Ovary (tissue), 7 donors: ENCODE measurements at regions not wholly inside any gene's neighbourhood (a gene's known extent, or its start where the extent isn't known, plus 50 kb on each side); places are given as distances from the start of the nearest gene placed in this dataset.

Source experiments
- DNase-seq, 5 donors: peaks; one replicate each; pipeline ENCODE4 v3.0.0-alpha.2; 2019 to 2020
- H3K27ac ChIP-seq, 2 donors: fragments of 200-600 bp; one replicate each; pipeline versions ENCODE4 v1.5.1 to v1.8.0; 2019 to 2022
- H3K27me3 ChIP-seq: fragments of 200-600 bp; one replicate; pipeline ENCODE4 v1.8.0; 2022
- H3K36me3 ChIP-seq: fragments of 200-600 bp; sonication (generic); one replicate; pipeline ENCODE4 v1.5.1; 2019
- H3K4me1 ChIP-seq: one replicate; pipeline ENCODE4 v1.8.1; 2013; ENCODE audit warnings: mild to moderate bottlenecking, moderate library complexity; ENCODE audit not compliant: insufficient read depth
- H3K4me3 ChIP-seq: fragments of 200-600 bp; sonication (generic); one replicate; pipeline ENCODE4 v1.5.1; 2017
- H3K9me3 ChIP-seq, 2 donors: fragments of 200-600 bp in 1 of 2; sonication (generic) in 1 of 2; one replicate each; pipeline versions ENCODE4 v1.5.1 to v1.8.1; 2013 to 2019; ENCODE audit warnings: mild to moderate bottlenecking in 1 of 2, moderate library complexity in 1 of 2
- EP300 ChIP-seq: sonication (generic); formaldehyde crosslinking; IDR thresholded peaks from one replicate; pipeline ENCODE4 v1.6.1; 2017; ENCODE audit warnings: antibody characterized with exemption
- POLR2A ChIP-seq: fragments of 450-650 bp; IDR thresholded peaks from one replicate; pipeline ENCODE4 v1.6.1; 2017; ENCODE audit warnings: antibody characterized with exemption, mild to moderate bottlenecking, moderate library complexity
- WGBS, 3 donors: extraction: QIAGEN DNeasy Blood & Tissue Kit in 1 of 3; methylation state at CpG; one replicate each; pipeline versions ENCODE4 v1.1.5 to v1.1.7; 2013 to 2017; 5-methylcytosine and 5-hydroxymethylcytosine counted together
- intact Hi-C, 4 donors: fragments of 100-400 bp; cut with DNase I; formaldehyde crosslinking; loops; one replicate each; pipeline versions ENCODE4 v1.11.0 to v1.15.1; 2022 to 2023
- TF ChIP-seq, protein P1 (sequence below), 3 donors: fragments of 450-650 bp in 2 of 3; fragments of 200-600 bp in 1 of 3; IDR thresholded peaks; one replicate each; pipeline versions ENCODE4 v1.5.1 to v1.8.0; 2016 to 2022; ENCODE audit warnings: antibody characterized with exemption in 3 of 3, mild to moderate bottlenecking in 1 of 3
- donor health status: DM: no; HTN: no; CAD: no; lungs with moderate emphysema.
- donor health status: DM: no; HTN: no; CAD: no.
- donor health status: Bipolar disorder and iron deficiency.
- donor health status: DM: no; HTN: no; CAD: no.
- donor health status: DM: yes; HTN: yes; CAD: no.

DNA sequence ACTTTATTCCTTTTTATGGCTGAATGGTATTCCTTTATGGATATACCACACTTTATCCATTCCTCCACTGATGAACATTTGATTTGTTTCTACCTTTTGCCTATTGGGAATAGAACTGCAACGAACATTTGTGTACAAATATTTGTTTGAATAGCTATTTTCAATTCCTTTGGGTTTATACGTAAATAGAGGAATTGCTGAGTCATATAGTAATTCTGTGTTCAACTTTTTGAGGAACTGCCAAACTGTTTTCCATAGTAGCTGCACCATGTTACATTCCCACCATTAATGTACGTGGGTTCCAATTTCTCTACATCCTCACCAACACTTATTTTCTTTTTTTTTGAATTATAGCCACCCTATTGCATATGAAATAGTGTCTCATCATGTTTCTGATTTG, 156.5 kb upstream of the ATP6AP2 start:
- no peaks in the 10 kb centered on the region for H3K4me1 ChIP-seq
- H3K9me3 ChIP-seq = no peaks in the 10 kb centered on the region
- no peaks in the 10 kb centered on the region for H3K27me3 ChIP-seq
- no peaks in the 10 kb centered on the region for H3K36me3 ChIP-seq
- DNase-seq = no peak
- H3K4me3 ChIP-seq = no peak overlapping the region
- intact Hi-C loops = no loop called here
- H3K27ac ChIP-seq = no peak overlapping the region
- WGBS, 3 donors = 78 to 80% (median 79%) methylated on average over 3 of the region's 3 CpGs
- no peak for TF ChIP-seq EP300
- TF ChIP-seq POLR2A = no peak
- TF ChIP-seq, protein P1, sequence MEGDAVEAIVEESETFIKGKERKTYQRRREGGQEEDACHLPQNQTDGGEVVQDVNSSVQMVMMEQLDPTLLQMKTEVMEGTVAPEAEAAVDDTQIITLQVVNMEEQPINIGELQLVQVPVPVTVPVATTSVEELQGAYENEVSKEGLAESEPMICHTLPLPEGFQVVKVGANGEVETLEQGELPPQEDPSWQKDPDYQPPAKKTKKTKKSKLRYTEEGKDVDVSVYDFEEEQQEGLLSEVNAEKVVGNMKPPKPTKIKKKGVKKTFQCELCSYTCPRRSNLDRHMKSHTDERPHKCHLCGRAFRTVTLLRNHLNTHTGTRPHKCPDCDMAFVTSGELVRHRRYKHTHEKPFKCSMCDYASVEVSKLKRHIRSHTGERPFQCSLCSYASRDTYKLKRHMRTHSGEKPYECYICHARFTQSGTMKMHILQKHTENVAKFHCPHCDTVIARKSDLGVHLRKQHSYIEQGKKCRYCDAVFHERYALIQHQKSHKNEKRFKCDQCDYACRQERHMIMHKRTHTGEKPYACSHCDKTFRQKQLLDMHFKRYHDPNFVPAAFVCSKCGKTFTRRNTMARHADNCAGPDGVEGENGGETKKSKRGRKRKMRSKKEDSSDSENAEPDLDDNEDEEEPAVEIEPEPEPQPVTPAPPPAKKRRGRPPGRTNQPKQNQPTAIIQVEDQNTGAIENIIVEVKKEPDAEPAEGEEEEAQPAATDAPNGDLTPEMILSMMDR (IDR thresholded peaks at IDR 0.05) = no peak

DNA sequence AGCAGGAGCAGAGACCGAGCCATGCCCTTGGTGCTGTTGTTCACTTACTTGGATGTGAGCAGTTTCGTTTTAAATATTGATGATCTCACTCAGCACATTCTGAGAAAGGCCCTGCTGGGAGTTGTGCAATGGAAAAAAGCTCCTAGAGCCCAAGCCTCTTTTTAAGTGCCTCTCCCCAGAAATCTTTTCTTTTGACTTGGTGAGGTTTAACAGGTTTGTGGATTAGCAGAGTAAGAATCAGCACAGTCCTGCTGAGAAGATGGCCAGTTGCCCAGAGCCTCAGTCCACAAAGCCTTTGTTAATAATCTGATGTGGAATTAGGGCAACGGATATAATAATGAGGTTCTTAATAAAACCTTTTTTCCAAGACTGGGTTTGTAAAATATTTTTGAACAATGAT, 157.5 kb upstream of the ATP6AP2 start:
- no peak for DNase-seq
- WGBS, 3 donors = 70 to 73% (median 73%) methylated on average over 3 of the region's 3 CpGs
- H3K27me3 ChIP-seq = no peaks in the 10 kb centered on the region
- H3K27ac ChIP-seq = no peak overlapping the region
- no peaks in the 10 kb centered on the region for H3K36me3 ChIP-seq
- no peak overlapping the region for H3K4me3 ChIP-seq
- intact Hi-C loops = no loop called here
- TF ChIP-seq, protein P1 (IDR thresholded peaks at IDR 0.05) = no peak
- TF ChIP-seq EP300 (no peak), POLR2A (no peak)
- no peaks in the 10 kb centered on the region for H3K4me1 ChIP-seq
- H3K9me3 ChIP-seq = no peaks in the 10 kb centered on the region

DNA sequence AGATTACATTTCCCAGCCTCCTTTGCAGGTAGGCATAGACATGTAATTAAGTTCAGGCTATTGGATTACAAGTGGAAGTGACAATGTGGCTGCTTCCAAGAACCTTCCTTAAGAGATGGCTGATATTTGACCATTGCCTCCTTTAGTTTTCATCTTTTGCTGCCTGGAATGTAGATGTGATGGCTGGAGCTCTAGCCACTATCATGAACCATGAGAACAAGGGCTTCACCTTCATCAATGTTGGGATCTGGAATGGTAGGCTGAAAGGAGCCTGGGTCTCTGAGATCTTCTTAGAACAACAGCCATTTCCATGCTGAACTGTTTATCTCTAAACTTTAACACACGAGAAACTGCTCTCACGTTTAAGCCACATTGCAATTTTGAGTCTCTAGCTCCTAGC, 158.7 kb upstream of the ATP6AP2 start:
- H3K27me3 ChIP-seq = no peaks in the 10 kb centered on the region
- no peaks in the 10 kb centered on the region for H3K4me1 ChIP-seq
- TF ChIP-seq, protein P1 (IDR thresholded peaks at IDR 0.05) = no peak
- TF ChIP-seq EP300 (no peak), POLR2A (no peak)
- H3K27ac ChIP-seq = no peak overlapping the region
- H3K9me3 ChIP-seq = no peaks in the 10 kb centered on the region
- no peak for DNase-seq
- no peak overlapping the region for H3K4me3 ChIP-seq
- intact Hi-C loops = no loop called here
- H3K36me3 ChIP-seq = no peaks in the 10 kb centered on the region
- WGBS, 3 donors = 80 to 90% (median 84%) methylated on average over 2 of the region's 2 CpGs

DNA sequence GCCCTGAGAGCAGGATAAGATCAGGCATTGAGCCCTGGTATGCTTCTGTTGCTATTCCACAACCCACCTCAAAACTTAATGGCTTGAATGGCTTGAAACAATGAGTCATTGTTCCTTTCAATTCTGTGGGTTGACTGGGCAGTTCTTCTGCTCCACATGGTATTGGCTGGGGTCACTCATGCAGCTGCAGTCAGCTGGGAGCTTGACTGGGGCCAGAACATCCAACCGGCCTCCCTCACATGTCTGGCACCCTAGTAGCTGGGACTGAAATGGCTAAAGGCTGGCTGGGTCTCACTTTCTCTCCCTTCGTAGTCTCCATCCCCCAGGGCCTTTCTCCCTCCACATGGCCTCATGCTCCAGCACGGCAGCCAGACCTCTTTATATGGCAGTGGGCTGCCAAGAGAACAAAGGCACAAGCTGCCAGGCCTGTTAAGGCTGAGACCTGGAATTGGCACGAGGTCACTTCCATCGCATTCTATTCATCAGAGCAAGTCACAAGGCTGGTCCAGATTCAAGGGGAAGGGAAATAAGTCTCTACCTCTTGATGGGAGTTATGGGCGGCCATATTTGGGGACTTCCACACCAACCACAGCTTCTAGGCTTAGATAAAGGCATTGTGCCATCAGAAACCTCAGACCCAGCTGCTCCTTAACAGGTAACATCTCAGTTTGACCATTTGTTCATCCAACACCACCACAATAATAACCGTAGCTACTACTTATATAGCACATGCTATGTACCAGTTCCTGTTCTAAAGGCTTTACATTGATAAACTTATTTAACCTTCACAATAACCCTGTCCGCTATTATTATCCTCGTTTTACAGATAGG, 159.7 kb upstream of the ATP6AP2 start:
- Histone ChIP-seq H3K36me3 (no peaks in the 10 kb centered on the region), H3K27ac (no peak overlapping the region), H3K4me3 (no peak overlapping the region), H3K27me3 (no peaks in the 10 kb centered on the region), H3K4me1 (no peaks in the 10 kb centered on the region), H3K9me3 (no peaks in the 10 kb centered on the region)
- WGBS, 3 donors = 78 to 82% (median 79%) methylated on average over 9 of the region's 9 CpGs
- DNase-seq = no peak
- TF ChIP-seq, protein P1 (IDR thresholded peaks at IDR 0.05) = no peak
- TF ChIP-seq POLR2A = no peak
- no peak for TF ChIP-seq EP300
- intact Hi-C loops = no loop called here
